NCI-H526 treated with DMSO at 0.1 percent for 48 hours (cell line): ENCODE measurements at regions not wholly inside any gene's neighbourhood (a gene's known extent, or its start where the extent isn't known, plus 50 kb on each side); places are given as distances from the start of the nearest gene placed in this dataset.
"Not testable (repeated sequence)": the region's sequence is repeated elsewhere in the genome, so short reads cannot be mapped to it uniquely, and the experiment has no call there.

Experiments
- DNase-seq: peaks from one replicate; lab custom pipeline; 2025; lab: John Stamatoyannopoulos, UW

- DNase-seq = no peak
Observed at GRCh38 chr12:124475295-124476010, 92.0 kb downstream of the NCOR2 start.

- DNase-seq = no peak
Observed at GRCh38 chr12:124474709-124475108, 92.7 kb downstream of the NCOR2 start.

- no peak for DNase-seq
Observed at GRCh38 chr12:124472690-124473279, 94.6 kb downstream of the NCOR2 start.

GRCh38 chr12:124471828-124472227 is 95.6 kb downstream of the NCOR2 start:
- no peak for DNase-seq

GRCh38 chr12:124470806-124471205 is 96.6 kb downstream of the NCOR2 start:
- DNase-seq = no peak

GRCh38 chr12:124470139-124470538 is 97.3 kb downstream of the NCOR2 start:
- DNase-seq = no peak

- DNase-seq = no peak
Observed at GRCh38 chr12:124469193-124469888, 98.1 kb downstream of the NCOR2 start.

GRCh38 chr12:124467549-124467948 is 99.9 kb downstream of the NCOR2 start:
- DNase-seq = not testable (repeated sequence)

- DNase-seq = no peak
Observed at GRCh38 chr12:124466216-124467128, 100.9 kb downstream of the NCOR2 start.

GRCh38 chr12:124465473-124465872 is 101.9 kb downstream of the NCOR2 start:
- DNase-seq = no peak

- no peak for DNase-seq
Observed at GRCh38 chr12:124464830-124465229, 102.6 kb downstream of the NCOR2 start.

- no peak for DNase-seq
Observed at GRCh38 chr12:124464062-124464461, 103.3 kb downstream of the NCOR2 start.

GRCh38 chr12:124463341-124463921 is 104.0 kb downstream of the NCOR2 start:
- peak; percentile 38 for DNase-seq

- DNase-seq = no peak
Observed at GRCh38 chr12:124462750-124463149, 104.7 kb downstream of the NCOR2 start.

GRCh38 chr12:124461851-124462623 is 105.4 kb downstream of the NCOR2 start:
- no peak for DNase-seq

- no peak for DNase-seq
Observed at GRCh38 chr12:124461241-124461673, 106.2 kb downstream of the NCOR2 start.

- DNase-seq = no peak
Observed at GRCh38 chr12:124460771-124461170, 106.6 kb downstream of the NCOR2 start.

GRCh38 chr12:124459852-124460645 is 107.4 kb downstream of the NCOR2 start:
- no peak for DNase-seq

GRCh38 chr12:124458992-124459851 is 108.2 kb downstream of the NCOR2 start:
- DNase-seq = no peak
